GM23248 (cell line): ENCODE measurements at regions not wholly inside any gene's neighbourhood (a gene's known extent, or its start where the extent isn't known, plus 50 kb on each side); places are given as distances from the start of the nearest gene placed in this dataset.

Experiments
- DNase-seq: peaks from one replicate; pipeline ENCODE4 v3.0.0-alpha.2; 2015
- H2AFZ ChIP-seq: fragments of 200-600 bp; sonication (generic); 2 replicates; pipeline ENCODE4 v1.6.1; 2016; ENCODE audit warnings: antibody characterized with exemption
- H3F3A ChIP-seq: fragments of 200-600 bp; sonication (generic); 2 replicates; pipeline ENCODE4 v1.6.1; 2016; ENCODE audit warnings: mild to moderate bottlenecking, antibody characterized with exemption, mixed run types; ENCODE audit not compliant: insufficient read depth
- H3K27ac ChIP-seq: fragments of 200-600 bp; sonication (generic); 2 replicates; pipeline ENCODE4 v1.5.1; 2016; ENCODE audit warnings: mild to moderate bottlenecking
- H3K27me3 ChIP-seq: fragments of 200-600 bp; sonication (generic); replicated peaks from 2 replicates; pipeline ENCODE4 v1.6.1; 2016; ENCODE audit warnings: mild to moderate bottlenecking; ENCODE audit not compliant: insufficient read depth
- H3K36me3 ChIP-seq: fragments of 200-600 bp; sonication (generic); 2 replicates; pipeline ENCODE4 v1.6.1; 2016; ENCODE audit warnings: low read depth, mild to moderate bottlenecking
- H3K4me1 ChIP-seq: fragments of 200-600 bp; sonication (generic); 2 replicates; pipeline ENCODE4 v1.6.1; 2016; ENCODE audit warnings: mild to moderate bottlenecking; ENCODE audit not compliant: insufficient read depth
- H3K4me2 ChIP-seq: fragments of 200-600 bp; sonication (generic); one replicate; pipeline ENCODE4 v1.6.1; 2016; ENCODE audit warnings: mild to moderate bottlenecking; ENCODE audit not compliant: unreplicated experiment
- H3K4me3 ChIP-seq: fragments of 200-600 bp; sonication (generic); 2 replicates; pipeline ENCODE4 v1.5.1; 2016; ENCODE audit warnings: mild to moderate bottlenecking
- H3K79me2 ChIP-seq: fragments of 200-600 bp; sonication (generic); 2 replicates; pipeline ENCODE4 v1.6.1; 2016; ENCODE audit warnings: mild to moderate bottlenecking; ENCODE audit not compliant: insufficient read depth
- H3K9ac ChIP-seq: fragments of 200-600 bp; sonication (generic); 2 replicates; pipeline ENCODE4 v1.6.1; 2016; ENCODE audit warnings: mild to moderate bottlenecking
- H3K9me2 ChIP-seq: fragments of 200-600 bp; sonication (generic); 2 replicates; pipeline ENCODE4 v1.6.1; 2016; ENCODE audit warnings: mixed run types, mild to moderate bottlenecking, moderate library complexity; ENCODE audit not compliant: insufficient read depth
- H3K9me3 ChIP-seq: fragments of 200-600 bp; sonication (generic); one replicate; pipeline ENCODE4 v1.6.1; 2017; ENCODE audit warnings: low read depth
- H4K20me1 ChIP-seq: fragments of 200-600 bp; sonication (generic); 2 replicates; pipeline ENCODE4 v1.6.0; 2016; ENCODE audit not compliant: insufficient read depth
- EZH2 ChIP-seq: fragments of 200-600 bp; sonication (generic); IDR thresholded peaks from 2 replicates; pipeline ENCODE4 v1.6.1; 2018; ENCODE audit warnings: antibody characterized with exemption, mild to moderate bottlenecking; ENCODE audit not compliant: insufficient read depth, poor library complexity, severe bottlenecking
- EZH2phosphoT487 ChIP-seq: fragments of 200-600 bp; sonication (generic); IDR thresholded peaks from 2 replicates; pipeline ENCODE4 v1.6.1; 2018; ENCODE audit warnings: antibody characterized with exemption, moderate library complexity, mild to moderate bottlenecking, low read depth; ENCODE audit not compliant: insufficient read depth
- WGBS, 2 experiments: methylation state at CpG; one replicate each; pipeline ENCODE4 v1.1.6; 2015 to 2017; ENCODE audit warnings: low lambda C conversion rate in 2 of 2, low coverage in 1 of 2; ENCODE audit errors: missing lambda C conversion rate in 2 of 2; 5-methylcytosine and 5-hydroxymethylcytosine counted together
- in situ Hi-C: fragments of 300-500 bp; cut with MboI; formaldehyde crosslinking; loops from 2 replicates; pipeline ENCODE4 v1.15.0; 2020

DNA sequence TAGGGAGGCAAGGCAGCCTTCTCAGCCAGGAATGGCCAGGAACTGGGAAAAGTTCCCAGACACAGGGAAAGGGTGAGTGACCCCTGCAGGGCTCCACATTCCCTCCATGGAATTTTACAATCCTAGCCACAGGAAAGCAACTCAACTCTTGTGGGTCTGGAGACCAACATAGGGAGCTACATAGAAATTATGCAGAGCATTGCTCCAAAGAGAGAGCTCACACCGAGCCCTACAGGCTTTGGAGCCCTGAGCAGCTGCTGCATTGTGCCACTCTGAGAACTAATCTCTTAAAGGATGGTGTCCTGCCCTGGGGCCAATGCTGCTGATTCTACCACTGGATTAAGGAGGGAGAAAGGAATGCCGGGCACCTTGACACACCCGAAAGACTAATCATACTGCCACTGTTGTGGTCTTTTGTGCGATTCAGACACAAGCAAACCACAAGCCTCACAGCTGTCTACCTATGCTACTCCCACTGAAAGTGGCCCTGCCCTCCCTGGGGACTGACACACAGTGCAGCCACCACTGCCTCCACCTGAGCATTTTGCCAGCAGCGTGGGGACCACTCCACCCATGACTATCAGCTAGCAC lies 1089.8 kb upstream of the NUDT12 start:
- no peaks in the 10 kb centered on the region for H3F3A ChIP-seq
- 16 to 18% methylated on average over 5 of the region's 5 CpGs for WGBS, 2 experiments
- TF ChIP-seq EZH2 = no peak
- no peak for TF ChIP-seq EZH2phosphoT487
- no peak overlapping the region for H3K27ac ChIP-seq
- H3K4me2 ChIP-seq = no peak overlapping the region
- no peak overlapping the region for H3K9ac ChIP-seq
- no peaks in the 10 kb centered on the region for H3K4me1 ChIP-seq
- no peaks in the 10 kb centered on the region for H3K9me2 ChIP-seq
- H3K27me3 ChIP-seq = no peaks in the 10 kb centered on the region
- H4K20me1 ChIP-seq = no peaks in the 10 kb centered on the region
- no peaks in the 10 kb centered on the region for H3K79me2 ChIP-seq
- H2AFZ ChIP-seq = no peak overlapping the region
- in situ Hi-C loops = no loop called here
- H3K4me3 ChIP-seq = no peak overlapping the region
- no peaks in the 10 kb centered on the region for H3K36me3 ChIP-seq
- H3K9me3 ChIP-seq = no peaks in the 10 kb centered on the region
- no peak for DNase-seq

DNA sequence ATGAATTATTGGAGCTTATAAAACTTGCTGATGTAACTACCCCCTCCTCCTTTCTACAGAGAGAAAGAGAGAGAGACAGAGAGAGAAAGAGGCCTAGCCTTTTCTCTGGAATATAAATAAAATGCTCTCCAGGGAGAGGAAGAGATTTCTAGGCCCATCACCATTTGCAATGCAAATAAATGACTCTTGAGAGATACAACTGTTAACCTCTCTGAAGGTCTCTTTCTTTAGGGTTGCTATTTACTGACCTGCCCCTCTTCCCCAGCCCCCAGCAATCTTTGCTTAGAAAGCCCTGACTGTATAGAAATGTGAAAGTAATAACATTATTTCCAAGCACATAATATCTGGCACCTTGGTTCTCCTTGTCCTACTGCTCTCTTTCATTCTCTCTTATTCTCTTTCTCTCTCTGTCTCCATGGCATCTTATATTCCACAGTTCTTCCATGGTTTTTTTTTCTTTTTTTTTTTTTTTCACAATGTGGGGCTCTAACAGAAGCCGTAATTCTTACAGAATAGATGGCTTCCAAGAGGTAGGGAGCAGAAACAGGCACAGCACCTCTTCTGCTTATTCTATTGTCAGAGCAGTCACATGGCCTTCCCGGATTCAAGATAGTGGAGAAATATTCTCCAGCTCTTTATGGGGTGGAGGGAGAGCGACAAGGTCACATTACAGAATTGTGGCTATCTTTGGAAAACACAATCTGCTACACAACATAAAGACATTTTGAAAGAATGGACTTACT lies 1087.9 kb upstream of the NUDT12 start:
- WGBS, 2 experiments = 6 to 12% methylated on average over 3 of the region's 3 CpGs
- no peak overlapping the region for H3K4me2 ChIP-seq
- in situ Hi-C loops = no loop called here
- H3K4me3 ChIP-seq = no peak overlapping the region
- H3K9me2 ChIP-seq = no peaks in the 10 kb centered on the region
- no peaks in the 10 kb centered on the region for H3K4me1 ChIP-seq
- H3K9me3 ChIP-seq = no peaks in the 10 kb centered on the region
- no peaks in the 10 kb centered on the region for H3K36me3 ChIP-seq
- H3K27ac ChIP-seq = no peak overlapping the region
- TF ChIP-seq EZH2phosphoT487 (no peak), EZH2 (no peak)
- DNase-seq = no peak
- no peaks in the 10 kb centered on the region for H4K20me1 ChIP-seq
- no peaks in the 10 kb centered on the region for H3F3A ChIP-seq
- no peak overlapping the region for H3K9ac ChIP-seq
- no peaks in the 10 kb centered on the region for H3K79me2 ChIP-seq
- no peak overlapping the region for H2AFZ ChIP-seq
- H3K27me3 ChIP-seq = no peaks in the 10 kb centered on the region

DNA sequence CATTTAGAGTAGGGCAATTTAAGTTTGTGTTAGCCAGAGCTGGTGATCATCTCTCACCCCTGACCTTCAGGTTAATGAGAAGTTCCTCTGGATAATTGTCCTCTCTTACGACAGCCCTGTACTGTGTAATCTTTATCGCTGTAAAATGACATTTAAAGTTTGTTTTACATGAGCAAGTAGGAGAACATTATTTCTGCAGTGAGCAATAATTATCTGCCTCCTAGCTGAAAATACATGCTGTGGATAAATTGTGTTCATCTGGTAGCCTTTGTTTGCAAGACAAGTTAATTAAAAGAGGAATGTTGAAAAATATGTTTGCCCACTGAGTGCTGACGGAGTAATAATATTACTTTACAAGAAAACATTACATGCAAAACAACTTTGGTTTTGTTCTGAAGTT lies 1083.8 kb upstream of the NUDT12 start:
- H2AFZ ChIP-seq = no peak overlapping the region
- no peak for DNase-seq
- H3K9me3 ChIP-seq = no peaks in the 10 kb centered on the region
- no peaks in the 10 kb centered on the region for H4K20me1 ChIP-seq
- H3K9ac ChIP-seq = no peak overlapping the region
- in situ Hi-C loops = no loop called here
- no peak for TF ChIP-seq EZH2phosphoT487
- TF ChIP-seq EZH2 = no peak
- H3K4me2 ChIP-seq = no peak overlapping the region
- H3F3A ChIP-seq = no peaks in the 10 kb centered on the region
- WGBS, 2 experiments = 18 to 22% methylated on average over 3 of the region's 3 CpGs
- no peak overlapping the region for H3K27ac ChIP-seq
- H3K27me3 ChIP-seq = no peaks in the 10 kb centered on the region
- no peaks in the 10 kb centered on the region for H3K4me1 ChIP-seq
- H3K9me2 ChIP-seq = no peaks in the 10 kb centered on the region
- no peaks in the 10 kb centered on the region for H3K79me2 ChIP-seq
- no peak overlapping the region for H3K4me3 ChIP-seq
- H3K36me3 ChIP-seq = no peaks in the 10 kb centered on the region

DNA sequence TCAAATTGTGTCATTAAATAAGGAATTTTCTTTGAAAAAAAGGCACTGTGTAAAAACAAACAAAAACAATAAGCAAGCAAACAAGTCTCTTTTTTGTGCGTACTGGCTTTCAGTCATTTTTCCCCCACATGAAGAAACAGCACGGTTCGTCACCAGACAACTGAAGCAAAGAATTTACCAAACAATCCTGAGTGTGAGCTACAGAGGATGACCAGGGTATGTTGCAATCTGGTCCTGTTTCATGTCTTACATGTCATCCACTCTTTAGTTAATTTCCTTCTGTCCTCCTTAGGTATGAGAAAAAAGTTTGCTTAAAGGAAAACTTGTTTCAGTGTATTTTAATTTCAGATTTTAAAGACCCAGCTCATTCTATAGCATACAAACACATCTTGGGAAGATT lies 1080.7 kb upstream of the NUDT12 start:
- Histone ChIP-seq H3K4me1 (no peaks in the 10 kb centered on the region), H3K9me2 (no peaks in the 10 kb centered on the region), H3K4me2 (no peak overlapping the region), H4K20me1 (no peaks in the 10 kb centered on the region), H3K27me3 (no peaks in the 10 kb centered on the region), H3K79me2 (no peaks in the 10 kb centered on the region), H3K27ac (no peak overlapping the region), H3K9ac (no peak overlapping the region), H3F3A (no peaks in the 10 kb centered on the region), H2AFZ (no peak overlapping the region), H3K4me3 (no peak overlapping the region), H3K36me3 (no peaks in the 10 kb centered on the region), H3K9me3 (no peaks in the 10 kb centered on the region)
- no peak for DNase-seq
- TF ChIP-seq EZH2phosphoT487 (no peak), EZH2 (no peak)
- WGBS, 2 experiments = 31 to 41% methylated on average over 3 of the region's 3 CpGs
- in situ Hi-C loops = no loop called here
